ENCODE measurements at regions not wholly inside any gene's neighbourhood (a gene's known extent, or its start where the extent isn't known, plus 50 kb on each side); places are given as distances from the start of the nearest gene placed in this dataset.

GRCh38 chr7:11221984-11222383, 248.3 kb downstream of the PHF14 start:
- H3K27me3 ChIP-seq (ENCODE audit: control insufficient read depth in 4 of 4, insufficient read depth in 4 of 4, low read length in 3 of 4), result no peaks in the 10 kb centered on the region
- no peak overlapping the region for H3K27ac ChIP-seq (ENCODE audit: low read depth in 1 of 2, low read length in 2 of 2)
- no peak overlapping the region for H3K4me3 ChIP-seq (ENCODE audit: low read depth in 1 of 3, low read length in 3 of 3)
- H3K9me3 ChIP-seq (ENCODE audit: control insufficient read depth in 4 of 4, low read length in 3 of 4), result no peaks in the 10 kb centered on the region
- H3K9ac ChIP-seq (ENCODE audit: low read depth in 1 of 2, low read length in 2 of 2), result no peak overlapping the region
- 69% methylated on average over 6 of the region's 6 CpGs for WGBS
- TF ChIP-seq ZBTB33 (IDR thresholded peaks at IDR 0.05) (no peak), HNF4G (IDR thresholded peaks at IDR 0.05) (no peak), RAD21 (IDR thresholded peaks at IDR 0.05) (no peak), ATF3 (IDR thresholded peaks at IDR 0.05) (no peak), GABPA (IDR thresholded peaks at IDR 0.05 in 1 of 2, conservative IDR thresholded peaks at IDR 0.05 in 1 of 2) (no peak), NR2F2 (IDR thresholded peaks at IDR 0.05) (no peak), EGR1 (IDR thresholded peaks at IDR 0.05; ENCODE audit: low read depth in 2 of 2) (no peak), YY1 (IDR thresholded peaks at IDR 0.05) (no peak), SP1 (IDR thresholded peaks at IDR 0.05) (no peak), CTCF (IDR thresholded peaks at IDR 0.05; ENCODE audit: low read depth, low read length, missing input control) (no peak), JUND (IDR thresholded peaks at IDR 0.05) (no peak), TAF1 (conservative IDR thresholded peaks at IDR 0.05) (no peak), FOXA2 (IDR thresholded peaks at IDR 0.05) (no peak), RXRA (IDR thresholded peaks at IDR 0.05) (no peak)
- TF ChIP-seq, protein P1, sequence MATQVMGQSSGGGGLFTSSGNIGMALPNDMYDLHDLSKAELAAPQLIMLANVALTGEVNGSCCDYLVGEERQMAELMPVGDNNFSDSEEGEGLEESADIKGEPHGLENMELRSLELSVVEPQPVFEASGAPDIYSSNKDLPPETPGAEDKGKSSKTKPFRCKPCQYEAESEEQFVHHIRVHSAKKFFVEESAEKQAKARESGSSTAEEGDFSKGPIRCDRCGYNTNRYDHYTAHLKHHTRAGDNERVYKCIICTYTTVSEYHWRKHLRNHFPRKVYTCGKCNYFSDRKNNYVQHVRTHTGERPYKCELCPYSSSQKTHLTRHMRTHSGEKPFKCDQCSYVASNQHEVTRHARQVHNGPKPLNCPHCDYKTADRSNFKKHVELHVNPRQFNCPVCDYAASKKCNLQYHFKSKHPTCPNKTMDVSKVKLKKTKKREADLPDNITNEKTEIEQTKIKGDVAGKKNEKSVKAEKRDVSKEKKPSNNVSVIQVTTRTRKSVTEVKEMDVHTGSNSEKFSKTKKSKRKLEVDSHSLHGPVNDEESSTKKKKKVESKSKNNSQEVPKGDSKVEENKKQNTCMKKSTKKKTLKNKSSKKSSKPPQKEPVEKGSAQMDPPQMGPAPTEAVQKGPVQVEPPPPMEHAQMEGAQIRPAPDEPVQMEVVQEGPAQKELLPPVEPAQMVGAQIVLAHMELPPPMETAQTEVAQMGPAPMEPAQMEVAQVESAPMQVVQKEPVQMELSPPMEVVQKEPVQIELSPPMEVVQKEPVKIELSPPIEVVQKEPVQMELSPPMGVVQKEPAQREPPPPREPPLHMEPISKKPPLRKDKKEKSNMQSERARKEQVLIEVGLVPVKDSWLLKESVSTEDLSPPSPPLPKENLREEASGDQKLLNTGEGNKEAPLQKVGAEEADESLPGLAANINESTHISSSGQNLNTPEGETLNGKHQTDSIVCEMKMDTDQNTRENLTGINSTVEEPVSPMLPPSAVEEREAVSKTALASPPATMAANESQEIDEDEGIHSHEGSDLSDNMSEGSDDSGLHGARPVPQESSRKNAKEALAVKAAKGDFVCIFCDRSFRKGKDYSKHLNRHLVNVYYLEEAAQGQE (IDR thresholded peaks at IDR 0.05), result no peak
- DNase-seq (ENCODE audit: low spot score), result no peak
- H3K36me3 ChIP-seq (ENCODE audit: control insufficient read depth in 4 of 4, insufficient read depth in 3 of 4, low read depth in 1 of 4, low read length in 3 of 4), result no peaks in the 10 kb centered on the region
- H3K4me1 ChIP-seq (ENCODE audit: control insufficient read depth in 4 of 4, insufficient read depth in 4 of 4, low read length in 3 of 4), result peaks cover 0 to under 1% (median 0%) of the 10 kb centered on the region in 4 donors

DNA sequence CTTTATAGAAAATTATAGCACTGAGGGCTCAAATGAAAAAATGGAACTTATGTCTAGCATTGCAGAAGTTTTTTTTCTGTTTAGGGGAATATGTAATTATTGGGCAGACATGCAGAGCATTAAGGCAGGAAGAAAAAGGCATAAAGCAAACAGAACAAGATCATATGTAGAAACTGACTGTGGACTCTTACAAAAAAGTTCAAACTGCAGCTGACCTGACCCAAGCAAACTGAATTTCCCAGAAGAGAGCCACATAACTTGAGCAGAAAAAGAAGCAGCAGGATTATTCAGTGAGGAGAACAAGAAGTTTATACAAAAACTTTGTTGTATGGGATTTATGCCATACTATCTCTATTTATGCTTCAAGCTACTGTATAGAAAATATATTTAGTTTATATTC, 250.9 kb downstream of the PHF14 start:
- TF ChIP-seq HNF4G (IDR thresholded peaks at IDR 0.05) (no peak), RXRA (IDR thresholded peaks at IDR 0.05) (peak; percentile 15 to 20), EGR1 (IDR thresholded peaks at IDR 0.05; ENCODE audit: low read depth in 2 of 2) (no peak), CTCF (IDR thresholded peaks at IDR 0.05; ENCODE audit: low read depth, low read length, missing input control) (no peak), HNF4A (conservative IDR thresholded peaks at IDR 0.05) (peak; percentile 37 to 42), SP1 (IDR thresholded peaks at IDR 0.05) (no peak), GABPA (IDR thresholded peaks at IDR 0.05 in 1 of 2, conservative IDR thresholded peaks at IDR 0.05 in 1 of 2) (no peak), YY1 (IDR thresholded peaks at IDR 0.05) (no peak)
- no peak overlapping the region for H3K9ac ChIP-seq (ENCODE audit: low read depth in 1 of 2, low read length in 2 of 2)
- H3K27me3 ChIP-seq (ENCODE audit: control insufficient read depth in 4 of 4, insufficient read depth in 4 of 4, low read length in 3 of 4), result no peaks in the 10 kb centered on the region
- peaks cover 0 to 13% (median 7%) of the 10 kb centered on the region in 4 donors for H3K4me1 ChIP-seq (ENCODE audit: control insufficient read depth in 4 of 4, insufficient read depth in 4 of 4, low read length in 3 of 4)
- H3K4me3 ChIP-seq (ENCODE audit: low read depth in 1 of 3, low read length in 3 of 3), result no peak overlapping the region
- no peak for DNase-seq (ENCODE audit: low spot score)
- no peak overlapping the region for H3K27ac ChIP-seq (ENCODE audit: low read depth in 1 of 2, low read length in 2 of 2)
- H3K9me3 ChIP-seq (ENCODE audit: control insufficient read depth in 4 of 4, low read length in 3 of 4), result no peaks in the 10 kb centered on the region
- H3K36me3 ChIP-seq (ENCODE audit: control insufficient read depth in 4 of 4, insufficient read depth in 3 of 4, low read depth in 1 of 4, low read length in 3 of 4), result no peaks in the 10 kb centered on the region

All from liver (tissue), 8 donors.